Duodenal mucosa (tissue), 2 donors: ENCODE measurements at regions not wholly inside any gene's neighbourhood (a gene's known extent, or its start where the extent isn't known, plus 50 kb on each side); places are given as distances from the start of the nearest gene placed in this dataset.
"Not testable (repeated sequence)": the region's sequence is repeated elsewhere in the genome, so short reads cannot be mapped to it uniquely, and the experiment has no call there.

Experiments
- H3K27ac ChIP-seq: one replicate; pipeline ENCODE4 v1.7.0; 2013; ENCODE audit warnings: low read depth, low read length
- H3K27me3 ChIP-seq, 2 donors: one replicate each; pipeline ENCODE4 v1.7.0; 2013; ENCODE audit warnings: low read length in 2 of 2, control low read depth in 1 of 2; ENCODE audit not compliant: insufficient read depth in 2 of 2, control insufficient read depth in 1 of 2
- H3K36me3 ChIP-seq, 2 donors: one replicate each; pipeline ENCODE4 v1.7.0; 2013; ENCODE audit warnings: low read length in 2 of 2, control low read depth in 1 of 2; ENCODE audit not compliant: insufficient read depth in 2 of 2, control insufficient read depth in 1 of 2
- H3K4me1 ChIP-seq, 2 donors: one replicate each; pipeline ENCODE4 v1.7.0; 2013; ENCODE audit warnings: low read length in 2 of 2, control low read depth in 1 of 2; ENCODE audit not compliant: insufficient read depth in 2 of 2, control insufficient read depth in 1 of 2
- H3K4me3 ChIP-seq, 2 donors: one replicate each; pipeline ENCODE4 v1.7.0; 2013; ENCODE audit warnings: low read length in 2 of 2, low read depth in 1 of 2
- H3K9ac ChIP-seq, 2 donors: one replicate each; pipeline ENCODE4 v1.7.0; 2013; ENCODE audit warnings: low read length in 2 of 2, low read depth in 1 of 2
- H3K9me3 ChIP-seq, 2 donors: one replicate each; pipeline ENCODE4 v1.7.0; 2013; ENCODE audit warnings: low read length in 2 of 2, control low read depth in 1 of 2; ENCODE audit not compliant: control insufficient read depth in 1 of 2

DNA sequence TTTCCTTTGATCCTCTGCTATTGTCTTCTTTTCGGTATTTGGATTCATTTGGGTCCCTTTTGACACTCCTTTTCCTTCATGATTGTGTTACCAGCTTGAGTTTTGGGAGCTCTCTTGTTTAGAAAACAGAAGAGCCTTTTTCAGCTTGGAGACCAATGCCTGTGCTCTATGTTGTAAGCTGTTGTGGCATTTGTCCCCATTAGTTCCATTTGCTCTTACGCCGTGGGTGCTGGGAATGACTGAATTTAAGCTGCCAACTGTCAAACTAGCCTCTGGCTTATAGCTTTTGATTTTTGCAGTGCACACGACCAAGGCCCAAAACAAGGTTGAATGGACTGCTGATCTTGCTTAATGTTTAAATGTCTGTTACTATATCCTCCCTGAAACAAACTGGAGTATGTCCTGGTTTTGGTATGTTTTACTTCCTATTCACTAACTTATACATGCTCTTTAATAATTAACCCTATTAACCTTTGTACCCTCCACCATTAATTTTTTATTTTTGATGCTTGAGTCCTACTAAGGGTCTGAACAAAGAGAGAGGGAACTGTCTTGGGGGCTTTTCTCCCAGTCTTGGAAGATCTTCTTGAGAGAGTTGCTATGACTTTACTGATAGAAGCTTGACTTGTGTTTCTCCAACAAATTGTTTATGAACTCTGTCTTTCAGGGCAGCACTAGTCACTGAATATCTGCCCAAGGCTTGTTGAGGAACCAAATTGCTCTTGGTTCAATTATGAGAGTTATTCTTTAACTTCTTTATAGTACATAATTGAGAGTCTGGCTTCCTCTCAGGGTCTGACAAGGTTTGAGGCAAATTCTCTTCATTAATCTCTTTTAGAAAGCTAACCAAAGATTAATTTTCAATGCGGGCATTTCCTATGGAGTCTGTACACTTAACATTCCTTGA is 100.3 kb upstream of the SIRPG start:
- H3K27ac ChIP-seq, result peak overlapping the region; percentile 55
- H3K9ac ChIP-seq, result peak overlapping the region in 1 of 2 donors; percentile 12

DNA sequence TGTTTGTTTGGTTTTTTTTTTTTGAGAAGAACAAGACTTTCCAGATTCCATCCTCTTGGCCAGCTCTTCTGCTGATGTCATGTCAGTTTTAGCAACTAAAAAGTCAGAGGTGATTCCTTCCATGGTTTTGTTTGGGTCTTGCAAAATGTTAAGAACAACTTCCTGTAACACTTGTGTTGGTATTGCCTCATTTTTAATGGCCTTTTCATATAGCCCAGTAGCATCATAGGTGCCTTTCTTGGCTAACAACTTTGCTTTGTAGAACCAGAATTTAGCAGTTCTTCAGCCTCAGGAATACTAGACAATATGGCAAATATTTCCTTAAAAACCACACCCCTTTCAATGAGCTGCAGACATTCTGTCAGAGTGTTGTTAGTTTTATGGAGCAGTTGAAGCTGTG is 99.5 kb upstream of the SIRPG start:
- H3K9me3 ChIP-seq, result no peaks in the 10 kb centered on the region
- H3K27ac ChIP-seq, result no peak overlapping the region
- peaks cover 21 to 23% of the 10 kb centered on the region in 2 donors for H3K4me1 ChIP-seq
- H3K4me3 ChIP-seq, result no peak overlapping the region
- H3K36me3 ChIP-seq, result no peaks in the 10 kb centered on the region
- H3K27me3 ChIP-seq, result no peaks in the 10 kb centered on the region
- no peak overlapping the region for H3K9ac ChIP-seq

More for the DNA sequence above, 100.3 kb upstream of the SIRPG start:
- Histone ChIP-seq H3K4me3 (peak overlapping the region in 1 of 2 donors; percentile 2), H3K27me3 (no peaks in the 10 kb centered on the region), H3K36me3 (no peaks in the 10 kb centered on the region), H3K4me1 (peaks cover 21 to 23% of the 10 kb centered on the region in 2 donors), H3K9me3 (no peaks in the 10 kb centered on the region)

DNA sequence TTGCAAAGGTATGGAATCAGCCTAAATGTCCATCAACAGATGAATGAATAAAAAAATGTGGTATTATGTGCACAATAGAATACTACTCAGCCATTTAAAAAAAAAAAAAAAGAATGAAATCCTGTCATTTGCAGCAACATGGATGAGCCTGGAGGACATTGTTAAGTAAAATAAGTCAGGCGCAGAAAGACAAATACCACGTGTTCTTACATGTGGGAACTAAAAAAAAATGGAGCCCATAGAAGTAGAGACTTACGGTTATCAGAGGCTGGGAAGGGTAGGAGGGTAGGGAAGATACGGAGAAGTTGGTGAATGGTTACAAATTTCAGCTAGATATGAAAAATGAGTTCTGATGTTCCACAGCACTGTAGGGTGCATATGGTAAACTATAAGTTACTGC is 97.2 kb upstream of the SIRPG start:
- Histone ChIP-seq H3K4me1 (peaks cover 21 to 23% of the 10 kb centered on the region in 2 donors), H3K27ac (no peak overlapping the region), H3K9ac (no peak overlapping the region), H3K4me3 (no peak overlapping the region), H3K27me3 (no peaks in the 10 kb centered on the region), H3K9me3 (no peaks in the 10 kb centered on the region), H3K36me3 (no peaks in the 10 kb centered on the region)

DNA sequence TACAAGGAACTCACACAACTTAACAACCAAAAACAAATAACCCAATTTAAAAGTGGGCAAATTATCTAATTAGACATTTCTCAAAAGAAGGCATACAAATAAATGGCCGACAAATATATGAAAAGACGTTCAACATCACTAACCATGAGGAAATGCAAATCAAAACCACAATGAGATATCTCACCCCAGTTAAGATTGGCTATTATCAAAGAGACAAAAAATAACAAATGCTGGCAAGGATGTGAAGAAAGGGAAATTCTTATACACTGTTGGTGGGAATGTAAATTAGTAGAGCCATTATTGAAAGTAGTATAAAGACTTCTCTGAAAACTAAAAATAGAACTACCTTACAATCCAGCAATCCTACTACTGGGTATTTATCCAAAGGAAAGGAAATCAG is 96.7 kb upstream of the SIRPG start:
- H3K27ac ChIP-seq, result no peak overlapping the region
- no peak overlapping the region for H3K4me3 ChIP-seq
- no peaks in the 10 kb centered on the region for H3K27me3 ChIP-seq
- H3K36me3 ChIP-seq, result no peaks in the 10 kb centered on the region
- H3K4me1 ChIP-seq, result peaks cover 21 to 23% of the 10 kb centered on the region in 2 donors
- H3K9ac ChIP-seq, result no peak overlapping the region
- H3K9me3 ChIP-seq, result no peaks in the 10 kb centered on the region

DNA sequence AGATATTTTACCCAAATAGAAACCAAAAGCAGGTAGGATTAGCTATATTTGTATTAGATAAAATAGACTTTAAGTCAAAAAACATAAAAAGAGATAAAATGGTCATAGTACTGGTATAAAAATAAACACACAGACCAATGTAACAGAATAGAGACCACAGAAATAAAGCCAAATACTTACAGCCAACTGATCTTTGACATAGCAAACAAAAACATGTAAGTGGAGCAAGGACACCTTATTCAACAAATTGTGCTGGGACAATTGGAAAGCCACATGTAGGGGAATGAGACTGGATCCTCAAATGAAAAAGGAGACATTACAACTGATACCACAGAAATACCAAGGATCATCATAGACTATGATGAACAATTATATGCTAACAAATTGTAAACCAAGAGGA is 94.5 kb upstream of the SIRPG start:
- peaks cover 4 to 5% of the 10 kb centered on the region in 2 donors for H3K4me1 ChIP-seq
- no peak overlapping the region for H3K4me3 ChIP-seq
- H3K27ac ChIP-seq, result no peak overlapping the region
- H3K9me3 ChIP-seq, result no peaks in the 10 kb centered on the region
- no peaks in the 10 kb centered on the region for H3K36me3 ChIP-seq
- no peak overlapping the region for H3K9ac ChIP-seq
- H3K27me3 ChIP-seq, result no peaks in the 10 kb centered on the region

DNA sequence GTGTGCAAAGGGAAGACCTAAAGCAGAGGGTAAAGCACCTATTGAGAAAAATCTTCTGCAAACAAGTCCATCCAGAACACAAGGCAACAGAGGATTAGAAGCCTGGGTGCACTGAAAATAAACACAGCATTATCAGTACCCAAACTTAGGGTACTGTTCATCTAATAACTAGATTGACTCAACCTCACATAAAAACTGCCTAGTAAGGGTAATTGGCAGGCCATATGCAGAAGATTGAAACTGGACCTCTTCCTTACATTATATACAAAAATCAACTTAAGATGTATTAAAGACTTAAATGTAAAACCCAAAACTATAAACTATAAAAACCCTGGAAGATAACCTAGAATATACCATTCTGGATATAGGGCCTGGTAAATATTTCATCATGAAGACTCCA is 91.2 kb upstream of the SIRPG start:
- H3K27me3 ChIP-seq, result no peaks in the 10 kb centered on the region
- no peak overlapping the region for H3K9ac ChIP-seq
- H3K36me3 ChIP-seq, result no peaks in the 10 kb centered on the region
- no peaks in the 10 kb centered on the region for H3K4me1 ChIP-seq
- no peak overlapping the region for H3K4me3 ChIP-seq
- H3K9me3 ChIP-seq, result no peaks in the 10 kb centered on the region
- H3K27ac ChIP-seq, result no peak overlapping the region

DNA sequence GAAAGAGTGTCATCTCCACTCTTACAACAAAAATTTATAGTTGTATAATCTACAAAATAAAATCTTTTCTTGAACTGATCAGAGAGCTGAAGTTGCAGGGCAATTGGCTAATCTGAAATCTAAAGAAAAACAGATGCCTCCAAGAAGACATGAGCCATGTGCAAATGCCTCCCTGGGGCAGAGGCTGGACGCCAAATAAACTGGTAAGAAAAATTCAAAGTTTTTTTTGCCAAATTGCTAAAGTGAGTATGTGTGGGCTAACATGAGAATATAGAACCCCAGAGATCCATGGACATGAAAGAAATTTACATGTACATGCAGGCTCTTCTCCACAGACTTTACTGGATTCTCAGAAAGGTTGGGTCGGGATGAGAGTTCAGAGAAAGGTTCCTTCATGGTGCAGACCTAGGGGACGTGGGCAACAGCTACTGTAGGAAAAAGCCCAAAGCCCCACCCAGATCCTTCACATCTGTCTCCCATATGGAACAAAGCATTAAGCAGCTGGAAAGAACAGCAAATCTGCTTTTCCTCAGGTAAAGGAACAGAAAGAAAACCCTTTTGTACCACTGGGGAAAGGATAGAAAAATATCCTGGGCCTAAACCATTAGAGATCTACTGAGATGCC is 90.5 kb upstream of the SIRPG start:
- Histone ChIP-seq H3K4me1 (no peaks in the 10 kb centered on the region), H3K4me3 (no peak overlapping the region), H3K9ac (no peak overlapping the region), H3K9me3 (no peaks in the 10 kb centered on the region), H3K27ac (no peak overlapping the region), H3K36me3 (no peaks in the 10 kb centered on the region), H3K27me3 (no peaks in the 10 kb centered on the region)

DNA sequence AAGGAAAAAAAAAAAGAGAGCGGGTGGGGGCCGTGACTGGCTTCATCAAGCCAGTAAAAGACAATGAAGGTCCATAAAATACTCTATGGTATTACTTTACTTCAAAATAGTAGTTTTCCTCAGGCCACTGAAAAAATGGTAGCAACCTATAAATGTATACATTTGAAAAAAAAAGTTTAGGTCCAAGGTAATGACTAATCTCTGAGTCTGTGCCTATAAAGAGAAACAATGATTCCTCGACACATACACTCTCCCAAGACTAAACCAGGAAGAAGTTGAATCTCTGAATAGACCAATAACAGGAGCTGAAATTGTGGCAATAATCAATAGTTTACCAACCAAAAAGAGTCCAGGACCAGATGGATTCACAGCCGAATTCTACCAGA is 84.5 kb upstream of the SIRPG start:
- H3K9me3 ChIP-seq, H3K4me3 ChIP-seq, H3K27me3 ChIP-seq: not testable (repeated sequence)

DNA sequence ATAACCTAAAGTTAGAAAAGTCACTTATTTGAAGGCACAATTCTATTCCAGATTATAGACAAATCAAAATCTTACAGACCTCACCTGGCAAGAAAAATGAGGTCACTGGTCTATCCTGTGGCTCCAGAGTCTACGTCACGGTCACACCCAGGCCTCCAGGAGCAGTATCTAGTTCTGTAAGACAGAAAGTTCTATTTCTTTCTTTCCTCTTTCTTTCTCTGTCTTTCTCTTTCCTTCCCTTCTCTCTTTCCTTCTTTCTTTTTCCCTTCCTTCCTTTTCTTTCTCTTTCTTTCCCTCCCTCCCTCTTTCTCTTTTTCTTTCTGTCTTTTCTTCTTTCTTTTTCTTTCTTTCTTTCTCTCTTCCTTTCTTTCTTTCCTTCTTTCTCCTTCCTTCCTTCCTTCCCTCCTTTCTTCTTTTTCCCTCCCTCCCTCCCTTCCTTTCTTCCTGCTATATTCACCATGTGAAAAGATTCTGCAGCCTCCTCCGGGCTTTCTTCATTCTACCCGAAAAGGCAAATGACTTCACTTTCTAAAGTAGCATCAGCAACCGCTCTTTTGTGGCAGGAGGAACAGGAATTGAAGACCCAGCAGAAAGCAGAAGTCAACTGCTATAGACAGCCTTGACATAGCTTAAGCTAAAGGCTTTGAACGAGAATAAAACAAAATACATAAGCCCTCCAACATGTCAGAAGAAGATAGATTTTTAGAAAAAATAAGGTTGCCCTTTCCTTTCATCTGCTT is 83.9 kb upstream of the SIRPG start:
- no peaks in the 10 kb centered on the region for H3K4me1 ChIP-seq

More for the DNA sequence above, 84.5 kb upstream of the SIRPG start:
- H3K36me3 ChIP-seq, H3K9ac ChIP-seq, H3K4me1 ChIP-seq, H3K27ac ChIP-seq: not testable (repeated sequence)

DNA sequence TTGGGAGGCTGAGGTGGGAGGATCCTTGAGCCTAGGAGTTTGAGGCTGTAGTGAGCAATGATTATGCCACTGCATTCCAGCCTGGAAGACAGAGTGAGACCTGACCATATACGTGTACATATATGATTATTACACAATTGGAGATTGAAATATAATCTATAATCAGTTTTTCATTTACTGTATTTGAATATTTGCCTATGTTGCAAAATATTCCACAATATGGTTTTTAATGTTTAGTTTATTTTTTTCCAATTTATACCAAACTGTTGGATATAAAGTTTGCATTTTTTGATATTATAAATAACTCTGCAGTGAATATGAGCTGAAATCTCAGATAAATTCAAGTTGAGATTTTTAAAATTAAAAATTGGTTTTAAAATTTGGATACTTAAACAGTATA is 79.6 kb upstream of the SIRPG start:
- H3K9ac ChIP-seq, result no peak overlapping the region
- peaks cover 0 to 3% of the 10 kb centered on the region in 2 donors for H3K27me3 ChIP-seq
- H3K9me3 ChIP-seq, result no peaks in the 10 kb centered on the region
- H3K4me1 ChIP-seq, result peaks cover 0 to 1% of the 10 kb centered on the region in 2 donors
- H3K4me3 ChIP-seq, result no peak overlapping the region
- H3K27ac ChIP-seq, result no peak overlapping the region
- H3K36me3 ChIP-seq, result no peaks in the 10 kb centered on the region

More for the DNA sequence above, 83.9 kb upstream of the SIRPG start:
- H3K9me3 ChIP-seq, result no peaks in the 10 kb centered on the region
- H3K9ac ChIP-seq, result no peak overlapping the region
- H3K36me3 ChIP-seq, result no peaks in the 10 kb centered on the region
- no peak overlapping the region for H3K27ac ChIP-seq
- no peaks in the 10 kb centered on the region for H3K27me3 ChIP-seq
- no peak overlapping the region for H3K4me3 ChIP-seq
